ENCODE measurements at regions not wholly inside any gene's neighbourhood (a gene's known extent, or its start where the extent isn't known, plus 50 kb on each side); places are given as distances from the start of the nearest gene placed in this dataset.
A peak's percentile ranks its signal among the peaks of the same experiment; 100 is the strongest.

DNA sequence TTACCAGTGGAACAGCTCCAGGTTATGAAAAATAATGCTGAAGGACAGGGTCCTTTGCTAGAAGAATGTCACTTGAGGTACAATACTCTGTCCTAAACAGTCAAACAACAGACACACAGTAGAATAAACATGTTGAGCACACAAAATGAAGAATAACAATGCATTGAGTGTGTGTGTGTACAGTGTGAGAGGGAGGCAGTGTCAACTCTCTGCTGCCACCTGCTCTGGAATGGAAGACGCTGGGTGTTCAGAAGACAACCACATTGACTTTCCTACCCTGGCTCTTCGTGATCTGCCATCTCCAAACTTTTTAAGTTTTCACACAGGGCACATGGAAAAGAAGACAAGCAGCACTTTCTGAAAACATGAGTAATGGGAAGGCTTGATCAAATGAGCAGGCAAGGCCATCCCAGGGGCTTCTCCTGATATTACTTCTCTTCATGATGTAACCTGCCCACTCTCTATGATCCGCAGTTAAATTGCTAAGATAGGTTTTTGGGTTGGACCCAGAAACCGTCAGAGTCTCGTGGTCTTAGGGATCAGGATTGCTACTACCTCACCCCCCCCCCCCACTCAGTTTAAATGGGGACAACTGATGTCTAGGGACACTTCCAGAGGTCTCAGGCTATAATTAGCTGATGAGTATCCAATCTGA, 533.2 kb upstream of the TNP1 start:
- CTCF ChIA-PET (ENCODE audit: low intra/inter-chr PET ratio, low total read pairs), result no interaction called here
- no peak overlapping the region for H3K9ac ChIP-seq (ENCODE audit: insufficient read depth, low read depth, low read length)
- POLR2A ChIA-PET, result interaction anchor here (0.6 kb wide), 1 partner anchor 91 kb away, joined by 3 read pairs; no protein-coding TSS in a partner anchor
- intact Hi-C loops (cut with micrococcal nuclease; ENCODE audit: unreplicated experiment) (no loop called here), in situ Hi-C loops (cut with HindIII; ENCODE audit: extremely low pct_ligation_motif_present, low pct_unique_long_range_greater_than_20kb) (no loop called here)
- H3K36me3 ChIP-seq (replicated peaks in 1 of 2; ENCODE audit: control insufficient read depth in 1 of 2, insufficient read depth in 2 of 2, low read length in 2 of 2), result no peaks in the 10 kb centered on the region
- H3K4me3 ChIP-seq (replicated peaks in 1 of 3; ENCODE audit: insufficient read depth in 1 of 3, low read depth in 2 of 3, low read length in 3 of 3), result no peak overlapping the region
- H2AFZ ChIP-seq (ENCODE audit: low read length), result no peak overlapping the region
- no peak overlapping the region for H3K4me2 ChIP-seq (ENCODE audit: low read depth, low read length)
- no peaks in the 10 kb centered on the region for H3K79me2 ChIP-seq (ENCODE audit: insufficient read depth, low read length)
- ATAC-seq (no peak), FAIRE-seq (no peak), DNase-seq (ENCODE audit: low spot score) (no peak)
- 30% methylated on average over 5 of the region's 5 CpGs for WGBS (ENCODE audit: low lambda C conversion rate)
- H4K20me1 ChIP-seq (ENCODE audit: insufficient read depth, low read length), result no peaks in the 10 kb centered on the region
- BruUV-seq (replicated peaks), result no TSS peak
- H3K27me3 ChIP-seq (ENCODE audit: control insufficient read depth in 1 of 2, insufficient read depth in 2 of 2, low read length in 2 of 2), result no peaks in the 10 kb centered on the region
- TF ChIP-seq STAG1 (CRISPR knock-in tag; IDR thresholded peaks at IDR 0.05), result peak; percentile 10; the same call in 1 of the 2 replicates
- TF ChIP-seq ZNF572 (CRISPR knock-in tag; IDR thresholded peaks at IDR 0.05), result no peak
- no peaks in the 10 kb centered on the region for H3K4me1 ChIP-seq (ENCODE audit: insufficient read depth, low read length)
- H3K9me3 ChIP-seq (ENCODE audit: low read length), result peaks cover 9% of the 10 kb centered on the region; the same call in 1 of the 2 replicates
- no peak overlapping the region for H3K27ac ChIP-seq (ENCODE audit: extremely low read length, insufficient read depth, low read length)

DNA sequence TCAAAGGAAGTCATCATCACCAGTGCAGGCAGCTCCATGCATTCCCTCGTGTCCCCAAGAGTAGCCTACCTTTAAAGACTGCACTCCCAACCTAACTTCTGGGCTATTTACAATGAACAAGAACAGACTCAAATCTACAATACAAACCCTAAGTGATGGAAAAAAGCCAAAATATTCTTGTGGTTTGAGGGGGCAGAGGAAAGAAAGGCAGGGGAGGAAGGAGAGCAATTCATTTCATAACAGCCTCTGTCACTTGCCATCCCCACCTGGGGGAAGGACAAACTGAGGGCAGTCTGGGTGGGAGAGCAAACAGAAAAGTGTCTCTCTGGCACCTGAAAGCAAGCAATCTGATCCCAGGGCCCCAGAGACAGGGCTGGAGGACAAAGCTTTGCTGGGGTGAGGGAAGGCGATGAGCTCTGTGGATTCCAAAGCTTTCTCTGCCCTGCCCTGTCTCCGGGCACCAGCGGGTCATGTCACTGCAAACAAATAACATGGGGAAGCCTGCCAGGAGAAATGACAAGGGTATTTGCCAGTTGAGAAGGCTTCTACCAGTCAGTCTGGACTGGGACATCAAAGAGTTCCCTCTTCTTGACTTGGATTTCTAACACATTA, 528.0 kb upstream of the TNP1 start:
- Histone ChIP-seq H3K27ac (ENCODE audit: extremely low read length, insufficient read depth, low read length) (no peak overlapping the region), H3K79me2 (ENCODE audit: insufficient read depth, low read length) (no peaks in the 10 kb centered on the region), H3K4me2 (ENCODE audit: low read depth, low read length) (no peak overlapping the region), H3K36me3 (replicated peaks in 1 of 2; ENCODE audit: control insufficient read depth in 1 of 2, insufficient read depth in 2 of 2, low read length in 2 of 2) (no peaks in the 10 kb centered on the region), H2AFZ (ENCODE audit: low read length) (no peak overlapping the region), H3K4me1 (ENCODE audit: insufficient read depth, low read length) (no peaks in the 10 kb centered on the region), H3K27me3 (ENCODE audit: control insufficient read depth in 1 of 2, insufficient read depth in 2 of 2, low read length in 2 of 2) (no peaks in the 10 kb centered on the region; a peak in 1 of 5 replicates), H3K9me3 (ENCODE audit: low read length) (peaks cover 9% of the 10 kb centered on the region; the same call in 1 of the 2 replicates), H4K20me1 (ENCODE audit: insufficient read depth, low read length) (no peaks in the 10 kb centered on the region), H3K9ac (ENCODE audit: insufficient read depth, low read depth, low read length) (no peak overlapping the region), H3K4me3 (replicated peaks in 1 of 3; ENCODE audit: insufficient read depth in 1 of 3, low read depth in 2 of 3, low read length in 3 of 3) (no peak overlapping the region)
- ChIA-PET POLR2A (no interaction called here), CTCF (ENCODE audit: low intra/inter-chr PET ratio, low total read pairs) (no interaction called here)
- no peak for FAIRE-seq
- DNase-seq (ENCODE audit: low spot score), result peak; percentile 41
- intact Hi-C loops (cut with micrococcal nuclease; ENCODE audit: unreplicated experiment), result no loop called here
- in situ Hi-C loops (cut with HindIII; ENCODE audit: extremely low pct_ligation_motif_present, low pct_unique_long_range_greater_than_20kb), result no loop called here
- 15% methylated on average over 4 of the region's 4 CpGs for WGBS (ENCODE audit: low lambda C conversion rate)
- no peak for ATAC-seq
- BruUV-seq (replicated peaks), result no TSS peak
- TF ChIP-seq ZNF737 (CRISPR knock-in tag; IDR thresholded peaks at IDR 0.05; ENCODE audit: borderline replicate concordance), result no peak
- TF ChIP-seq STAG1 (CRISPR knock-in tag; IDR thresholded peaks at IDR 0.05), result no peak
- TF ChIP-seq MTF1 (CRISPR knock-in tag; IDR thresholded peaks at IDR 0.05), result no peak
- TF ChIP-seq NFKB2 (CRISPR knock-in tag; IDR thresholded peaks at IDR 0.05; ENCODE audit: borderline replicate concordance), result no peak
- no peak for TF ChIP-seq ZNF724P (CRISPR knock-in tag; IDR thresholded peaks at IDR 0.05; ENCODE audit: borderline replicate concordance)
- TF ChIP-seq GABPB1 (CRISPR knock-in tag; IDR thresholded peaks at IDR 0.05), result no peak
- no peak for TF ChIP-seq REPIN1 (CRISPR knock-in tag; IDR thresholded peaks at IDR 0.05; ENCODE audit: borderline replicate concordance, low read depth)
- no peak for TF ChIP-seq CHCHD3 (CRISPR knock-in tag; IDR thresholded peaks at IDR 0.05)
- TF ChIP-seq CENPT (CRISPR knock-in tag; IDR thresholded peaks at IDR 0.05; ENCODE audit: low read depth), result no peak
- no peak for TF ChIP-seq KMT2B (CRISPR knock-in tag; IDR thresholded peaks at IDR 0.05)
- no peak for TF ChIP-seq ZNF326 (CRISPR knock-in tag; IDR thresholded peaks at IDR 0.05; ENCODE audit: borderline replicate concordance)
- no peak for TF ChIP-seq SRF (IDR thresholded peaks at IDR 0.05; ENCODE audit: low read depth, low read length)
- TF ChIP-seq FLYWCH1 (CRISPR knock-in tag; IDR thresholded peaks at IDR 0.05), result no peak
- no peak for TF ChIP-seq ZNF382 (CRISPR knock-in tag; IDR thresholded peaks at IDR 0.05; ENCODE audit: borderline replicate concordance)
- TF ChIP-seq, protein P1, sequence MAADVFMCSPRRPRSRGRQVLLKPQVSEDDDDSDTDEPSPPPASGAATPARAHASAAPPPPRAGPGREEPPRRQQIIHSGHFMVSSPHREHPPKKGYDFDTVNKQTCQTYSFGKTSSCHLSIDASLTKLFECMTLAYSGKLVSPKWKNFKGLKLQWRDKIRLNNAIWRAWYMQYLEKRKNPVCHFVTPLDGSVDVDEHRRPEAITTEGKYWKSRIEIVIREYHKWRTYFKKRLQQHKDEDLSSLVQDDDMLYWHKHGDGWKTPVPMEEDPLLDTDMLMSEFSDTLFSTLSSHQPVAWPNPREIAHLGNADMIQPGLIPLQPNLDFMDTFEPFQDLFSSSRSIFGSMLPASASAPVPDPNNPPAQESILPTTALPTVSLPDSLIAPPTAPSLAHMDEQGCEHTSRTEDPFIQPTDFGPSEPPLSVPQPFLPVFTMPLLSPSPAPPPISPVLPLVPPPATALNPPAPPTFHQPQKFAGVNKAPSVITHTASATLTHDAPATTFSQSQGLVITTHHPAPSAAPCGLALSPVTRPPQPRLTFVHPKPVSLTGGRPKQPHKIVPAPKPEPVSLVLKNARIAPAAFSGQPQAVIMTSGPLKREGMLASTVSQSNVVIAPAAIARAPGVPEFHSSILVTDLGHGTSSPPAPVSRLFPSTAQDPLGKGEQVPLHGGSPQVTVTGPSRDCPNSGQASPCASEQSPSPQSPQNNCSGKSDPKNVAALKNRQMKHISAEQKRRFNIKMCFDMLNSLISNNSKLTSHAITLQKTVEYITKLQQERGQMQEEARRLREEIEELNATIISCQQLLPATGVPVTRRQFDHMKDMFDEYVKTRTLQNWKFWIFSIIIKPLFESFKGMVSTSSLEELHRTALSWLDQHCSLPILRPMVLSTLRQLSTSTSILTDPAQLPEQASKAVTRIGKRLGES (CRISPR knock-in tag; IDR thresholded peaks at IDR 0.05; ENCODE audit: borderline replicate concordance), result no peak
- no peak for TF ChIP-seq CBX1 (IDR thresholded peaks at IDR 0.05; ENCODE audit: low read depth)
